WTC11 (cell line): ENCODE measurements at regions not wholly inside any gene's neighbourhood (a gene's known extent, or its start where the extent isn't known, plus 50 kb on each side); places are given as distances from the start of the nearest gene placed in this dataset.

Experiments used
- ATAC-seq: fragments of 200-7000 bp; cut with Tn5 transposase; 2 replicates; pipeline ENCODE4 v1.10.0; 2021; ENCODE audit warnings: mild to moderate bottlenecking, moderate library complexity
- CTCF ChIA-PET: fragments of 300-600 bp; sonication (Branson Sonifier 250); formaldehyde crosslinking; loops from one replicate; lab custom pipeline; 2021; ENCODE audit warnings: antibody characterized with exemption; lab: Charles Lee
- POLR2A ChIA-PET: fragments of 350-600 bp; sonication (Branson Sonifier 250); formaldehyde crosslinking; loops from one replicate; lab custom pipeline; 2021; ENCODE audit warnings: antibody characterized with exemption; lab: Charles Lee
- DNase-seq: peaks from one replicate; pipeline ENCODE4 v3.0.0; 2021; ENCODE audit warnings: low spot score
- H3K27ac Mint-ChIP-seq: 2 replicates; pipeline ENCODE4 v1.8.0; 2021; ENCODE audit warnings: mixed read lengths
- H3K27me3 Mint-ChIP-seq: 2 replicates; pipeline ENCODE4 v1.8.0; 2021; ENCODE audit warnings: low read depth, mild to moderate bottlenecking, moderate library complexity, mixed read lengths
- H3K36me3 Mint-ChIP-seq: 2 replicates; pipeline ENCODE4 v1.8.0; 2021; ENCODE audit warnings: mixed read lengths
- H3K4me1 Mint-ChIP-seq: 2 replicates; pipeline ENCODE4 v1.8.0; 2022; ENCODE audit warnings: mixed read lengths
- H3K4me3 Mint-ChIP-seq: 2 replicates; pipeline ENCODE4 v1.8.0; 2021; ENCODE audit warnings: mild to moderate bottlenecking, moderate library complexity, mixed read lengths
- H3K9me3 Mint-ChIP-seq: 2 replicates; pipeline ENCODE4 v1.8.0; 2021; ENCODE audit warnings: mixed read lengths
- ELF4 ChIP-seq: sonication (generic); formaldehyde crosslinking; IDR thresholded peaks from 2 replicates; pipeline ENCODE4 v1.8.1; 2022; ENCODE audit warnings: low read depth, mild to moderate bottlenecking, moderate library complexity, missing genetic modification reagents
- EMX1 ChIP-seq: fragments of 250-450 bp; sonication (Bioruptor Pico); IDR thresholded peaks from 2 replicates; pipeline ENCODE4 v1.8.0; 2021; ENCODE audit warnings: mild to moderate bottlenecking
- FOXK1 ChIP-seq: sonication (generic); formaldehyde crosslinking; IDR thresholded peaks from 2 replicates; pipeline ENCODE4 v1.8.0; 2022; ENCODE audit warnings: mild to moderate bottlenecking, moderate library complexity, missing genetic modification reagents
- HMGA2 ChIP-seq: fragments of 250-450 bp; sonication (Bioruptor Pico); IDR thresholded peaks from 2 replicates; pipeline ENCODE4 v1.4.0; 2021; ENCODE audit warnings: mild to moderate bottlenecking, moderate library complexity
- JAZF1 ChIP-seq: fragments of 250-450 bp; sonication (Bioruptor Pico); IDR thresholded peaks from 2 replicates; pipeline ENCODE4 v1.9.0; 2021; ENCODE audit warnings: moderate library complexity, mild to moderate bottlenecking, inconsistent platforms
- NR2C2 ChIP-seq: sonication (generic); formaldehyde crosslinking; IDR thresholded peaks from 2 replicates; pipeline ENCODE4 v1.8.0; 2022; ENCODE audit warnings: mild to moderate bottlenecking, missing genetic modification reagents
- SMAD3 ChIP-seq: sonication (generic); formaldehyde crosslinking; IDR thresholded peaks from 2 replicates; pipeline ENCODE4 v1.8.0; 2022; ENCODE audit warnings: missing genetic modification reagents, mild to moderate bottlenecking, borderline replicate concordance
- ZNF396 ChIP-seq: fragments of 250-450 bp; sonication (Bioruptor Pico); IDR thresholded peaks from 2 replicates; pipeline ENCODE4 v1.8.0; 2021; ENCODE audit warnings: mild to moderate bottlenecking, moderate library complexity, borderline replicate concordance
- TF ChIP-seq, protein P1 (sequence below): sonication (generic); formaldehyde crosslinking; IDR thresholded peaks from 2 replicates; pipeline ENCODE4 v1.8.0; 2023; ENCODE audit warnings: missing genetic modification reagents, mild to moderate bottlenecking, borderline replicate concordance
- TF ChIP-seq, protein P2 (sequence below): sonication (generic); formaldehyde crosslinking; IDR thresholded peaks from 2 replicates; pipeline ENCODE4 v1.8.1; 2022; ENCODE audit warnings: low read depth, mild to moderate bottlenecking, moderate library complexity, missing genetic modification reagents, borderline replicate concordance
- TF ChIP-seq, protein P3 (sequence below): fragments of 250-450 bp; sonication (Bioruptor Pico); IDR thresholded peaks from 2 replicates; pipeline ENCODE4 v2.1.2; 2022; ENCODE audit warnings: mild to moderate bottlenecking, moderate library complexity
- TF ChIP-seq, protein P4 (sequence below): sonication (generic); formaldehyde crosslinking; IDR thresholded peaks from 2 replicates; pipeline ENCODE4 v1.8.1; 2023; ENCODE audit warnings: mild to moderate bottlenecking, missing genetic modification reagents
- TF ChIP-seq, protein P5 (sequence below): sonication (generic); formaldehyde crosslinking; IDR thresholded peaks from 2 replicates; pipeline ENCODE4 v1.8.1; 2022; ENCODE audit warnings: low read depth, missing genetic modification reagents, borderline replicate concordance

DNA sequence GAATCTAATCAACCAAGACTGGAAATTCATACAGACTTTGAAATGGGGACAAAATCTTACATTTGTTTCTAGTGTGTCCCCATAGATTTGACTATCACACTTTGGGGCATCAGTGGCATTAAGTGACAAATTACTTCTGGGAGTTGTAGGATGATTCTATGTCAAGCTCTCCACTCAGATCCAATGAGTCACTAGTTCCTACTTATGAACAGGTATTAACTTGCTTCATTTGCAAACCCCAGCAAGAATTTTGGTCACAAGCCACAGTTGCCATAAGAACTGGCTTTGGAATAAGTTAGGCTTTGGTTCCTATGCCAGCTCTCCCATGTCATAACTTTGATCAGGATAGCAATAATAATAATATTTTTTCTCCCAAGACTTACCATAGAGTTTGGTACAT lies 77.6 kb upstream of the PTPRK start:
- ATAC-seq, result no peak
- ChIA-PET POLR2A (no interaction called here), CTCF (no interaction called here)
- Mint-ChIP-seq H3K27me3 (no peaks in the 10 kb centered on the region), H3K9me3 (no peaks in the 10 kb centered on the region), H3K4me3 (no peak overlapping the region), H3K4me1 (peaks cover 8% of the 10 kb centered on the region), H3K36me3 (no peaks in the 10 kb centered on the region), H3K27ac (no peak overlapping the region)
- TF ChIP-seq, protein P1, sequence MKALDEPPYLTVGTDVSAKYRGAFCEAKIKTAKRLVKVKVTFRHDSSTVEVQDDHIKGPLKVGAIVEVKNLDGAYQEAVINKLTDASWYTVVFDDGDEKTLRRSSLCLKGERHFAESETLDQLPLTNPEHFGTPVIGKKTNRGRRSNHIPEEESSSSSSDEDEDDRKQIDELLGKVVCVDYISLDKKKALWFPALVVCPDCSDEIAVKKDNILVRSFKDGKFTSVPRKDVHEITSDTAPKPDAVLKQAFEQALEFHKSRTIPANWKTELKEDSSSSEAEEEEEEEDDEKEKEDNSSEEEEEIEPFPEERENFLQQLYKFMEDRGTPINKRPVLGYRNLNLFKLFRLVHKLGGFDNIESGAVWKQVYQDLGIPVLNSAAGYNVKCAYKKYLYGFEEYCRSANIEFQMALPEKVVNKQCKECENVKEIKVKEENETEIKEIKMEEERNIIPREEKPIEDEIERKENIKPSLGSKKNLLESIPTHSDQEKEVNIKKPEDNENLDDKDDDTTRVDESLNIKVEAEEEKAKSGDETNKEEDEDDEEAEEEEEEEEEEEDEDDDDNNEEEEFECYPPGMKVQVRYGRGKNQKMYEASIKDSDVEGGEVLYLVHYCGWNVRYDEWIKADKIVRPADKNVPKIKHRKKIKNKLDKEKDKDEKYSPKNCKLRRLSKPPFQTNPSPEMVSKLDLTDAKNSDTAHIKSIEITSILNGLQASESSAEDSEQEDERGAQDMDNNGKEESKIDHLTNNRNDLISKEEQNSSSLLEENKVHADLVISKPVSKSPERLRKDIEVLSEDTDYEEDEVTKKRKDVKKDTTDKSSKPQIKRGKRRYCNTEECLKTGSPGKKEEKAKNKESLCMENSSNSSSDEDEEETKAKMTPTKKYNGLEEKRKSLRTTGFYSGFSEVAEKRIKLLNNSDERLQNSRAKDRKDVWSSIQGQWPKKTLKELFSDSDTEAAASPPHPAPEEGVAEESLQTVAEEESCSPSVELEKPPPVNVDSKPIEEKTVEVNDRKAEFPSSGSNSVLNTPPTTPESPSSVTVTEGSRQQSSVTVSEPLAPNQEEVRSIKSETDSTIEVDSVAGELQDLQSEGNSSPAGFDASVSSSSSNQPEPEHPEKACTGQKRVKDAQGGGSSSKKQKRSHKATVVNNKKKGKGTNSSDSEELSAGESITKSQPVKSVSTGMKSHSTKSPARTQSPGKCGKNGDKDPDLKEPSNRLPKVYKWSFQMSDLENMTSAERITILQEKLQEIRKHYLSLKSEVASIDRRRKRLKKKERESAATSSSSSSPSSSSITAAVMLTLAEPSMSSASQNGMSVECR, result no peak
- no peak for TF ChIP-seq ZNF396
- TF ChIP-seq ELF4 (CRISPR knock-in tag), result no peak
- no peak for TF ChIP-seq EMX1 (CRISPR knock-in tag)
- TF ChIP-seq JAZF1 (CRISPR knock-in tag), result no peak
- TF ChIP-seq, protein P2, sequence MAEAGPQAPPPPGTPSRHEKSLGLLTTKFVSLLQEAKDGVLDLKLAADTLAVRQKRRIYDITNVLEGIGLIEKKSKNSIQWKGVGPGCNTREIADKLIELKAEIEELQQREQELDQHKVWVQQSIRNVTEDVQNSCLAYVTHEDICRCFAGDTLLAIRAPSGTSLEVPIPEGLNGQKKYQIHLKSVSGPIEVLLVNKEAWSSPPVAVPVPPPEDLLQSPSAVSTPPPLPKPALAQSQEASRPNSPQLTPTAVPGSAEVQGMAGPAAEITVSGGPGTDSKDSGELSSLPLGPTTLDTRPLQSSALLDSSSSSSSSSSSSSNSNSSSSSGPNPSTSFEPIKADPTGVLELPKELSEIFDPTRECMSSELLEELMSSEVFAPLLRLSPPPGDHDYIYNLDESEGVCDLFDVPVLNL (CRISPR knock-in tag), result no peak
- TF ChIP-seq, protein P3, sequence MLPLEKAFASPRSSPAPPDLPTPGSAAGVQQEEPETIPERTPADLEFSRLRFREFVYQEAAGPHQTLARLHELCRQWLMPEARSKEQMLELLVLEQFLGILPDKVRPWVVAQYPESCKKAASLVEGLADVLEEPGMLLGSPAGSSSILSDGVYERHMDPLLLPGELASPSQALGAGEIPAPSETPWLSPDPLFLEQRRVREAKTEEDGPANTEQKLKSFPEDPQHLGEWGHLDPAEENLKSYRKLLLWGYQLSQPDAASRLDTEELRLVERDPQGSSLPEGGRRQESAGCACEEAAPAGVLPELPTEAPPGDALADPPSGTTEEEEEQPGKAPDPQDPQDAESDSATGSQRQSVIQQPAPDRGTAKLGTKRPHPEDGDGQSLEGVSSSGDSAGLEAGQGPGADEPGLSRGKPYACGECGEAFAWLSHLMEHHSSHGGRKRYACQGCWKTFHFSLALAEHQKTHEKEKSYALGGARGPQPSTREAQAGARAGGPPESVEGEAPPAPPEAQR (CRISPR knock-in tag), result no peak
- DNase-seq, result no peak

DNA sequence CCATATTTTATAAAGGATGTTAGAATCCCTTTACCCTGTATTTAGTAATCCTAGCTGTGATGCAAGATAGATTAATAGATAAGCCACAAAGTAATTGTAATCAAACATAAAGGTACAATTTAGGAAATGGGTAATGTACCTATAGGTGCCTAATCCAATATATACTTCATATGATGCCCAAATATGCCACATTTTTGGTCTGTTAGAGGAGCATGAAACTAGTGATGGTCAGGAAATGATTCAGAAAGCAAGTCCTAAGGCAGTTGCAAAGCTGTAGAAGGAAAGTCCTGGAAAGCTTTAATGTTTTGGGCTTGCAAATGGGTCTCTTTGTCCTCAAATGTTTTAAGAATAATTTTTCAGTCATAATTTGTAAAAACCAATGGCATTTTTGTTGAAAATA lies 76.6 kb upstream of the PTPRK start:
- H3K9me3 Mint-ChIP-seq, result peaks cover under 1% of the 10 kb centered on the region; the same call in 1 of the 2 replicates
- ATAC-seq (no peak), DNase-seq (no peak)
- no peak overlapping the region for H3K4me3 Mint-ChIP-seq
- H3K27ac Mint-ChIP-seq, result no peak overlapping the region
- ChIA-PET CTCF (no interaction called here), POLR2A (no interaction called here)
- peaks cover 5% of the 10 kb centered on the region for H3K4me1 Mint-ChIP-seq
- no peaks in the 10 kb centered on the region for H3K27me3 Mint-ChIP-seq
- H3K36me3 Mint-ChIP-seq, result no peaks in the 10 kb centered on the region
- TF ChIP-seq NR2C2, result no peak
- no peak for TF ChIP-seq SMAD3 (CRISPR knock-in tag)
- TF ChIP-seq HMGA2 (CRISPR knock-in tag), result no peak
- TF ChIP-seq, protein P4, sequence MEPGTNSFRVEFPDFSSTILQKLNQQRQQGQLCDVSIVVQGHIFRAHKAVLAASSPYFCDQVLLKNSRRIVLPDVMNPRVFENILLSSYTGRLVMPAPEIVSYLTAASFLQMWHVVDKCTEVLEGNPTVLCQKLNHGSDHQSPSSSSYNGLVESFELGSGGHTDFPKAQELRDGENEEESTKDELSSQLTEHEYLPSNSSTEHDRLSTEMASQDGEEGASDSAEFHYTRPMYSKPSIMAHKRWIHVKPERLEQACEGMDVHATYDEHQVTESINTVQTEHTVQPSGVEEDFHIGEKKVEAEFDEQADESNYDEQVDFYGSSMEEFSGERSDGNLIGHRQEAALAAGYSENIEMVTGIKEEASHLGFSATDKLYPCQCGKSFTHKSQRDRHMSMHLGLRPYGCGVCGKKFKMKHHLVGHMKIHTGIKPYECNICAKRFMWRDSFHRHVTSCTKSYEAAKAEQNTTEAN (CRISPR knock-in tag), result no peak
- no peak for TF ChIP-seq FOXK1

DNA sequence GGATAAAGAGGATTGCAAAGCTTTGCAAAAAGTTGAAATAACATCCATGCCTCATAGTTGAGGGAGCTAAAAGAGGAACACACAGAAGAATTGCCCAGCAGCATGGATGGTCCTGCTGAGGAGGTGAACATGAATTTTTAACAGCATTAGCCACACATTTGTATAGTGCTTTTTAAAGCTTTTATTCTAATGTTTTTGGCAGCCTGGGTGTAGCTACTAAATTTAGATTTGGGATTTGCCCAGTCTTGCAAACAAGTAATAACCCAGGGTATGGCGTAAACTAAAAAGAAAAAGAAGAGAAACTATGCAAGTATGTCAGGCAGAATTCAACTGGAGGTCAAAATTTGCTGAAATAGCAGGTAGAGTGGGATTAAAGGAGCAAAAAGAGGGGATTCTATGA lies 75.1 kb upstream of the PTPRK start:
- ATAC-seq (no peak), DNase-seq (no peak)
- CTCF ChIA-PET, result interaction anchor here (0.6 kb wide), 1 partner anchor 1088 kb away, joined by 3 read pairs; no protein-coding TSS in a partner anchor
- POLR2A ChIA-PET, result no interaction called here
- TF ChIP-seq, protein P5, sequence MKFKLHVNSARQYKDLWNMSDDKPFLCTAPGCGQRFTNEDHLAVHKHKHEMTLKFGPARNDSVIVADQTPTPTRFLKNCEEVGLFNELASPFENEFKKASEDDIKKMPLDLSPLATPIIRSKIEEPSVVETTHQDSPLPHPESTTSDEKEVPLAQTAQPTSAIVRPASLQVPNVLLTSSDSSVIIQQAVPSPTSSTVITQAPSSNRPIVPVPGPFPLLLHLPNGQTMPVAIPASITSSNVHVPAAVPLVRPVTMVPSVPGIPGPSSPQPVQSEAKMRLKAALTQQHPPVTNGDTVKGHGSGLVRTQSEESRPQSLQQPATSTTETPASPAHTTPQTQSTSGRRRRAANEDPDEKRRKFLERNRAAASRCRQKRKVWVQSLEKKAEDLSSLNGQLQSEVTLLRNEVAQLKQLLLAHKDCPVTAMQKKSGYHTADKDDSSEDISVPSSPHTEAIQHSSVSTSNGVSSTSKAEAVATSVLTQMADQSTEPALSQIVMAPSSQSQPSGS, result no peak
- H3K4me1 Mint-ChIP-seq, result no peaks in the 10 kb centered on the region; the same call in 1 of the 2 replicates
- H3K9me3 Mint-ChIP-seq, result peaks cover 14% of the 10 kb centered on the region
- H3K27ac Mint-ChIP-seq, result no peak overlapping the region
- no peaks in the 10 kb centered on the region for H3K36me3 Mint-ChIP-seq
- no peaks in the 10 kb centered on the region for H3K27me3 Mint-ChIP-seq
- no peak overlapping the region for H3K4me3 Mint-ChIP-seq
